NK-92 (cell line): ENCODE measurements at regions not wholly inside any gene's neighbourhood (a gene's known extent, or its start where the extent isn't known, plus 50 kb on each side); places are given as distances from the start of the nearest gene placed in this dataset.

Experiments used
- DNase-seq: peaks from one replicate; lab custom pipeline; 2025; ENCODE audit not compliant: unreplicated experiment; lab: John Stamatoyannopoulos, UW

GRCh38 chr14:96931751-96932150 is 134.6 kb downstream of the VRK1 start:
- no peak for DNase-seq

- no peak for DNase-seq
Measured at GRCh38 chr14:96934638-96935330, 137.6 kb downstream of the VRK1 start.

GRCh38 chr14:96938946-96939345 is 141.8 kb downstream of the VRK1 start:
- DNase-seq, result no peak

- DNase-seq, result no peak
Measured at GRCh38 chr14:96940009-96940408, 142.8 kb downstream of the VRK1 start.

GRCh38 chr14:96944297-96944696 is 147.1 kb downstream of the VRK1 start:
- no peak for DNase-seq

- DNase-seq, result no peak
Measured at GRCh38 chr14:96945721-96946120, 148.5 kb downstream of the VRK1 start.

GRCh38 chr14:96949594-96949993 is 152.4 kb downstream of the VRK1 start:
- DNase-seq, result no peak

GRCh38 chr14:96951511-96951910 is 154.3 kb downstream of the VRK1 start:
- no peak for DNase-seq

GRCh38 chr14:96953087-96953874 is 156.1 kb downstream of the VRK1 start:
- DNase-seq, result no peak

GRCh38 chr14:96953875-96954185 is 156.6 kb downstream of the VRK1 start:
- DNase-seq, result no peak

GRCh38 chr14:96956464-96957239 is 159.5 kb downstream of the VRK1 start:
- DNase-seq, result no peak

GRCh38 chr14:96958057-96958456 is 160.9 kb downstream of the VRK1 start:
- no peak for DNase-seq

GRCh38 chr14:96959992-96960391 is 162.8 kb downstream of the VRK1 start:
- DNase-seq, result no peak

- no peak for DNase-seq
Measured at GRCh38 chr14:96960598-96961116, 163.5 kb downstream of the VRK1 start.

- no peak for DNase-seq
Measured at GRCh38 chr14:96961895-96962294, 164.7 kb downstream of the VRK1 start.

- DNase-seq, result no peak
Measured at GRCh38 chr14:96962337-96962736, 165.2 kb downstream of the VRK1 start.

- no peak for DNase-seq
Measured at GRCh38 chr14:96964726-96965415, 167.7 kb downstream of the VRK1 start.

- DNase-seq, result no peak
Measured at GRCh38 chr14:96965885-96966595, 168.9 kb downstream of the VRK1 start.

GRCh38 chr14:96975116-96975515 is 177.9 kb downstream of the VRK1 start:
- no peak for DNase-seq

- DNase-seq, result no peak
Measured at GRCh38 chr14:96978525-96979272, 181.5 kb downstream of the VRK1 start.
